ENCODE measurements at regions not wholly inside any gene's neighbourhood (a gene's known extent, or its start where the extent isn't known, plus 50 kb on each side); places are given as distances from the start of the nearest gene placed in this dataset.
"Not testable (repeated sequence)": the region's sequence is repeated elsewhere in the genome, so short reads cannot be mapped to it uniquely, and the experiment has no call there.

DNA sequence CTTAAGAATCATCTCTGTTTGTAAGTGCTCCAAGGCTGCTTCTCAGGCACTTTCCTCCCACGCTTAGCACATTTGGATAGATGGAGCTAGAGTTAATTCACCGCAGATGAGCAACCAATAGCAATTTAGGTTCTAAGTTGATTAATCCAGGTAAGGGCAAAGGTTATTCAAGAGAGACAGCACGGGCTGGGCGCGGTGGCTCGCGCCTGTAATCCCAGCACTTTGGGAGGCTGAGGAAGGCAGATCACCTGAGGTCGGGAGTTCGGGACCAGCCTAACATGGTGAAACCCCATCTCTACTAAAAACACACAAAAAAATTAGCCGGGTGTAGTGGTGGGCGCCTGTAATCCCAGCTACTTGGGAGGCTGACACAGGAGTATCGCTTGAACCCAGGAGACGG, 54.5 kb upstream of the UNC13C start:
- TF ChIP-seq, protein P1, sequence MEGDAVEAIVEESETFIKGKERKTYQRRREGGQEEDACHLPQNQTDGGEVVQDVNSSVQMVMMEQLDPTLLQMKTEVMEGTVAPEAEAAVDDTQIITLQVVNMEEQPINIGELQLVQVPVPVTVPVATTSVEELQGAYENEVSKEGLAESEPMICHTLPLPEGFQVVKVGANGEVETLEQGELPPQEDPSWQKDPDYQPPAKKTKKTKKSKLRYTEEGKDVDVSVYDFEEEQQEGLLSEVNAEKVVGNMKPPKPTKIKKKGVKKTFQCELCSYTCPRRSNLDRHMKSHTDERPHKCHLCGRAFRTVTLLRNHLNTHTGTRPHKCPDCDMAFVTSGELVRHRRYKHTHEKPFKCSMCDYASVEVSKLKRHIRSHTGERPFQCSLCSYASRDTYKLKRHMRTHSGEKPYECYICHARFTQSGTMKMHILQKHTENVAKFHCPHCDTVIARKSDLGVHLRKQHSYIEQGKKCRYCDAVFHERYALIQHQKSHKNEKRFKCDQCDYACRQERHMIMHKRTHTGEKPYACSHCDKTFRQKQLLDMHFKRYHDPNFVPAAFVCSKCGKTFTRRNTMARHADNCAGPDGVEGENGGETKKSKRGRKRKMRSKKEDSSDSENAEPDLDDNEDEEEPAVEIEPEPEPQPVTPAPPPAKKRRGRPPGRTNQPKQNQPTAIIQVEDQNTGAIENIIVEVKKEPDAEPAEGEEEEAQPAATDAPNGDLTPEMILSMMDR (IDR thresholded peaks at IDR 0.05), result not testable (repeated sequence)
- TF ChIP-seq ZFX (IDR thresholded peaks at IDR 0.05; ENCODE audit: borderline replicate concordance), result not testable (repeated sequence)
